NCI-H446 treated with DMSO at 0.1 percent for 48 hours (cell line): ENCODE measurements at regions not wholly inside any gene's neighbourhood (a gene's known extent, or its start where the extent isn't known, plus 50 kb on each side); places are given as distances from the start of the nearest gene placed in this dataset.
"Not testable (repeated sequence)": the region's sequence is repeated elsewhere in the genome, so short reads cannot be mapped to it uniquely, and the experiment has no call there.

Experiments
- DNase-seq: peaks from one replicate; lab custom pipeline; 2025; lab: John Stamatoyannopoulos, UW

DNA sequence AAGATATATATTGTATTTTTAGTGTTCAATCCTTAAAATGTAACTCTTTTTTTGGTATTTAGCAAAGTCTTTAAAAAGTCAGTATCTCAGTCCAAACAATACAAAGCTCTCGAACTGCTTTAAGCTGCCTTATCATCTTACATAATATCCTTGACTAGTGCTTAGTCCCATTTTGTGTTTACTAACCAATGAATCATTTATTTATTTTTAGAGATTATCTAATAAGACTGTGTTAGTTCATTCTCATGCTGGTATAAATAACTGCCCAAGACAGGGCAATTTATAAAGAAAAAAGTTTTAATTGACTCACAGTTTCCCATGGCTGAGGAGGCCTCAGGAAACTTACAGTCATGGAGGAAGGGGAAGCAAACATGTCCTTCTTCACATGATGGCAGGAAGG lies 248.3 kb upstream of the KYNU start:
- no peak for DNase-seq

DNA sequence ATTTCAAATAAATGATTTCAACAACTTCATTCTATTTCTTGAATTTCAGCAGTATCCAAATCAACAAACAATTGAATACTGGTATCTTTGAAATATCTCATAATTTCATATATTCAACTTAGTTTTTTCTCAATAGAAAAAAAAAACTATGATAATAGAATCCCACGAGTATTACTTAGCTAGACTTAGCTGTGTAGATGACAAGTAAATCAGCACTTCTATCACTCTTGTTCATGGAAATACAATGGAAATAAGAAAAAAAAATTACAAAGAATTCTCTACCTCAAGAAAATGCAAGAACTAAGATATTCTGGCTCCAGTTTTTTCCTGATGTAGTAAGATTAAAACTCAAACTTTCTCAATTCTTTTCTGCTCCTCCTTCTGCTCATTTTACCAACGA lies 256.2 kb upstream of the KYNU start:
- DNase-seq, result no peak

DNA sequence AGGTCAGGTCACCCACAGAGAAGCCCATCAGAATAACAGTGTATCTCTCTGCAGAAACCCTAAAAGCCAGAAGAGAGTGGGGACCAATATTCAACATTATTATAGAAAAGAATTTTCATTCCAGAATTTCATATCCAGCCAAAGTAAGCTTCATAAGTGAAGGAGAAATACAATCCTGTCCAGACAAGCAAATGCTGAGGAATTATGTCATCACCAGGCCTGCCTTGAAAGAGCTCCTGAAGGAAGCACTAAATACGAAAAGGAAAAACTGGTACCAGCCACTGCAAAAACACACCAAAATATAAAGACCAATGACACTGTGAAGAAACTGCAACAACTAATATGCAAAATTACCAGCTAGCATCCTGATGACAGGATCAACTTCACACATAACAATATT lies 260.0 kb upstream of the KYNU start:
- no peak for DNase-seq

DNA sequence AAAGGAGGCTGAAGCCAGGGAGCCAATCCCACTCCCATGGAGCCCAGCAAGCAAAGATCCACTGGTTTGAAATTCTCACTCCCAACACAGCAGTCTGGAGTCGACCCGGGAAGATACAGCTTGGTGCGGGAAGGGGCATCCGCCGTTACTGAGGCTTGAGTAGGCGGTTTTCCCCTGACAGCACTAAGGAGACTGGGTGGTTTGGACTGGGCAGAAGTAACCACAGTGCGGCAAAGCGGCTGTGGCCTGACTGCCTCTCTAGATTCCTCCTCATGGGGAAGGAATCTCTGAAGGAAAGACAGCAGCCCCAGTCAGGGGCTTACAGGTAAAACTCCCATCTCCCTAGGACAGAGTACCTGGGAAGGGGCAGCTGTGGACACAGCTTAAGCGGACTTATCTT lies 261.6 kb upstream of the KYNU start:
- DNase-seq, result no peak

DNA sequence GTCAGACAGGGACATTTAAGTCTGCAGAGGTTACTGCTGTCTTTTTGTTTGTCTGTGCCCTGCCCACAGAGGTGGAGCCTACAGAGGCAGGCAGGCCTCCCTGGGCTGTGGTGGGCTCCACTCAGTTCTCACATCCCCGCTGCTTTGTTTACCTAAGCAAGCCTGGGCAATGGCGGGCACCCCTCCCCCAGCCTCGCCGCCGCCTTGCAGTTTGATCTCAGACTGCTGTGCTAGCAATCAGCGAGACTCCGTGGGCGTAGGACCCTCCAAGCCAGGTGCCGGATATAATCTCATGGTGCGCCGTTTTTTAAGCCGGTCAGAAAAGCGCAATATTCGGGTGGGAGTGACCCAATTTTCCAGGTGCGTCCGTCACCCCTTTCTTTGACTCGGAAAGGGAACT lies 264.3 kb upstream of the KYNU start:
- DNase-seq, result not testable (repeated sequence)

DNA sequence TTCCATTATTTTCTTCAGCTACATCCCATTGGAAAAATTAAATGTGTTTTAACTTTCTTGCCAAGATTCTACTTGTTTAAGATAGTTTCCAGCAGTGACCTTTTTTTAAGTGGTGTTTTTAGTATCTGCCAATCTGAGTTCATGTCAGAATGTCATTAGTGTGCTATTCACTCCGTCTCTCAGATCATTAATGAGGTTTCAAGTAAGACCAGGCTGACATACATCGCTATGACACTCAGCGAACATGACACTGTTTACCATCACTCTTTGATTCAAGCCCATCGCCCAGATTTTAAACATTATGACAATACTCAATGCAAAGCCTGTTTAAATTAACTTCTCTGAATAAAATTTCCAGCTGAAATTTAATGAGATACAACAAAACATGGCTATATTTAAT lies 272.0 kb upstream of the KYNU start:
- DNase-seq, result no peak

DNA sequence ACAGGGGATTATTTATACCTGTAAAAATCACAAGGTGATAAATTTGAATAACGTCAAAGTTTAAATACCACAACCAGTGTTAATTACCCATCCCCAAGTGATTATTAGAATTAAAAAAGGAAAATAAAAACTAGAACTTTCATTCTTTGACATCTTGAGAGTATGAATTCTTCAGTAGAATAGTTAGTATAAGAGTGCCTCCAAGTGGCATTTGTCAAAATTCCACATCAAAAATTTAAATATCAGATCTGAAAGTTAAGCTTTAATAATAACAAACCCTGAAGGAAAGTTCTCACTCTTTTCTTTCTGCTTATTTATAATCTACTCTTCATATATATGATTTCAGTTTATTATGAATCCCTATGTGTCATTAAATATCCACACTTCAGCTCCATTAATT lies 273.7 kb upstream of the KYNU start:
- peak; percentile 31 for DNase-seq

DNA sequence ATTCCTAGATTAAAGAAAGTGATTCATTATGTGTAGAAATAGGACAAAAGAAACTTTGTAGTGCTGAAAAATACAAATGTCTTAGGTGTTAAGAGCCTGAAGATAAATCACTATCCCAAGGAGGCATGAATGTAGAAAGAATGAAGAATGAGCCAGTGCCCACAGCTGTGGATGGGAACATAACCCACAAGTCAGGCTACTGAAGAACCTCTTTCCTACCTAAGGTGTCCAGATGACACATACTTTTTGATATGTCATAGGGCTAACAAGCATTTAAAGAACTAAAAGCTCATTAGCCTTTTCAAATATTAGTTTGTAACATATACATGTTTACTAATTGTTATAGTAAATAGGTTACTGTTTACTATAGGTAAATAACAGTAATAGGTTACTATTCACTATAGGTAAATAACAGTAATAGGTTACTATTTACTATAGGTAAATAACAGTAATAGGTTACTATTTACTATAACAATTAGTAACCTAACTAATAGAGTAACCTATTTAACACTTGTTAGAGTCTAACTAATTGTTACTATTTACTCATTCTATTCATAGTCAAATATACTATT lies 275.0 kb upstream of the KYNU start:
- DNase-seq, result no peak

DNA sequence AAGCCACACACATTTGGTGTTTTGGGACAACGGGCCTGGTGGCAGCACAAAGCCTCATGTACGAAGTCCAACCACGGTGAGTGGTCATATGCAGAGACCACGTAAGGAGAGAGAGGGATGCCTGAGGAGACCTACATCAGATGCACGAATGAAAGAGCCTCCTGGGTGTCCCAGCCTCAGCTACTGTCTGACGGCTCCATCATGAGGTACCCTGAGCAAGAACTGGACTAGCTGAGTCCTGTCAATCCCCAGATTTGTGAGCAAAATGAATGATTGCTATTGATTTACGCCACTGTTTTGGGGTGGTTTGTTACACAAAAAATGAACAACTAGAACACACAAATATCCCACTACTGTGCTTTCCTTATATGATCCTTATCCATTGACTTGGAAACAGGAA lies 275.7 kb upstream of the KYNU start:
- no peak for DNase-seq

DNA sequence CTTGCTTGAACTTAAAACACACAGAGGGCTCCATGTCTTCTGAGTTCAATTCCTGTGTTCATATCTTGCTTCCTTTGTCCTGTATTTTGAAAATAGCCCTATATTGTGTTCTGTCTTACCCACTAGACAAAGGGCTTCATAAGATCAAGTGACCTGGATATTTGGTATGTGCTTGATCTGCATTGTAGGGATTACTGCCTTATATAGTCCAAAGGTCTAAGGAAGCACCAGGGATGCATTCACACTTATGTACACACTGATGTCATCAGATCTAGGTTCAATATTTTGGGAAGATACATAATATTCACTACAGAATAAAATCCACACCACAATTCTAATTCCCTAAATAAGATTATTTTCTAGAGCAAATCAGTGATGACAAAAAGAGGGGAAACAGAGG lies 278.0 kb upstream of the KYNU start:
- DNase-seq, result no peak

DNA sequence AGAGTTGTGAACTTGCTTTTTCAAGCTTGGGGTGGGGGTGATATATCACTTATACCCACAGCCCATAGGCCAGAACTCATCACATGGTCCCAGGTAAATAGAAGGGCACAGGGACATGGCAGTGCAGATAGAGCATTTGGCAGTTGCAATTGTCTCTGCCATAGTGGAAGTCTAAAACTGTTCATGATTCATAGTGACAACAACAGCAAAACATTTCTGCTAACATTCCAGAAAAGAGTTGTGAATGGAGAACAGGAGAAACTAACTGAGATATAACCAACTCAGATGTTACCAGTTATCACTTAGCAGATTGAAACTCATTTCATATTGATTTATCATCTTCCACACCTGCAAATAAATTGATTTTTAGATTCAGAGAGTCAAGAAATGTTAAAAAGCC lies 278.6 kb upstream of the KYNU start:
- DNase-seq, result no peak

DNA sequence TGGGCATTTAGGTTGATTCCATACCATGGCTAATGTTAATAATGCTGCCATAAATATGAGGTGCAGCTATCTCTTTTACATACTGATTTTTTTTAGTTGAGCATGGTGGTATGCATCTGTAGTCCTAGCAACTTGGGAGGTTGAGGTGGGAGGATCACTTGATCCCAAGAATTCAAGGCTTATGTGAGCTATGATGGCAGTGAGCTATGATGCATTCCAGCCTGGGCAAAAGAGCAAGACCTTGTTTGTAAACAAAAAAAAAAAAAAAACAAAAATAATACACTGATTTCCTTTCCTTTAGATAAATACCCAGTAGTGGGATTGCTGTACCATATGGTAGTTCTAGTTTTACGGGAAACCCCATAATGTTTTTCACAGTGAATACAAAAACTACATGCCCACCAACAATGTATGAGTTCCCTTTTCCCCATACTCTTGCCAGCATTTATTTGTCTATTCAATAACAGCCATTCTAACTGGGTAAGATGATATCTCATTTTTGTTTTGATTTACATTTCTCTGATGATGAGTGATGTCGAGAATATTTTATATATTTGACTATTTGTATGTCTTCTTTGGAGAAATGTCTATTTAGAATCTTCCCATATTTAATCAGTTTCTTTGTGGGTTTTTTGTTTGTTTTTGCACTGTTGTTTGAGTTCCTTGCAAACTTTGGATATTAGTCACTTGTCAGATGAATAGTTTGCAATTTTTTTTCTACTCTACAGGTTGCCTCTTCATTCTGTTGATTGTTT lies 281.0 kb upstream of the KYNU start:
- no peak for DNase-seq

DNA sequence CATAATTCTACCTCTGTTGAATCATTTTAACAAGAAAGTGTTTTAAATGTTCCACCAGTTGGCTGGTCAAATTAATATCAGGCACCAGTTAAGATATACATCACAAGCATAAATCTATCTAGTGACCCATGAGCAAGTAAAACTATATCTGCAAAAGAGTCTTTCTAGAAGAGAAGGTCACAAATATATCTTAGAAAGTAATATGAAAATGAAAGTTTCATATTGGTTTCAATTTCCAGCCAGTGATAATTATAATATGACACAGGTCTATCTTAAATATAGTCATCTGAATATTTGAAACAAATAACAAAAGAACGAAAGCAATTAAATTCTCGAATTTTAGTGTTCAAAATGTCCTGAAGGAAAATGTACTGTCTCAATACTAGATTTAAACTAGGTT lies 282.5 kb upstream of the KYNU start:
- DNase-seq, result no peak

DNA sequence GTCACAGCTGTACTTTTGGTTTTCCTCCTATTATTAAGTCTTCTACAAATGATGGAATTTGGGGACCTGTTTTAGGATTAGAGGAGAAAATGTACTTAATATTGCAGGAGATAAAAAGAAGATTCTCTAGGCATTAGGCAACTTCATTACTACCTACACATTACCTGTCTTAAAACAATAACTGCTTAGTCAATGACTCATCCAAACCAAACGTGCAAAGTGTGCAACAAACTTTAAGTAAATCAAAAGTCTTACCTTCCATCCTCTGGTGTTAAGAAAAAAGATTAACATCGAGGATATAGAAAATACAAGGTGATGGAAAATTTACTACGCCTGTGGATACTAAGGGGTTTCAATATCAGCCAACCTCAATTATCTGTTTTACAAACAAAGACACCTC lies 285.3 kb upstream of the KYNU start:
- no peak for DNase-seq

DNA sequence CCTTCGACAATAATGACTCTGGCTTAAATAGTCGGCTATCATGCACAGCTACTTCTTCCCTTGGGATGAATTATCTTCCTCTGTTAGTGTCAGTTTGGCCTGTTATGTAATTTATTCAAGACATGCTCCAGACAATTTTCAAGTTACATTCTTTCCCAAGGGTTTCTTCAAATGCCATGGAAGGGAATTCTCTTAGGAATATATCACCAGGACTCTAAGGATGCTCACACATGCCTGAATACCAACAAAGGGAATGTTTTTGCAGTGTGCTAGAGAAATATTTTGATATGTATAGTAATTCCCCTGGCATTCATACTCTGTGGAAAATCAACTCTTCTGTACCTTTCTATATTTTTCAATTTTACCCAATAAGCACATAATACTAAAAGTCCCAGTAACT lies 286.0 kb upstream of the KYNU start:
- DNase-seq, result no peak

DNA sequence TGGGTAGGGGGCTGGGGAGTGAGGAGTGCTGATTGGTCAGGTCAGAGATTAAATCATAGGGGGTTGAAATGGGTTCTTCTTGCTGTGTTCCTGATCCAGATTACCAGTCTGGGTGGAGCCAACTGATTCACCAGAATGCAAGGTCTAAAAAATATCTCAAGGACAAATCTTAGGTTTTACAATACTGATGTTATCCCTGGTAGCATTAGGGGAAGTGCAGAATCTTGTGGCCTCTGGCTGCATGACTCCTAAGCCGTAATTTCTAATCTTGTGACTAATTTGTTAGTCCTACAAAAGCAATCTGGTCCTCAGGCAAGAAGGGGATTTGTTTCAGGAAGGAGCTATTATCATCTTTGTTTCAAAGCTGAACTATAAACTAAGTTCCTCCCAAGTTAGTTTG lies 289.2 kb upstream of the KYNU start:
- no peak for DNase-seq

DNA sequence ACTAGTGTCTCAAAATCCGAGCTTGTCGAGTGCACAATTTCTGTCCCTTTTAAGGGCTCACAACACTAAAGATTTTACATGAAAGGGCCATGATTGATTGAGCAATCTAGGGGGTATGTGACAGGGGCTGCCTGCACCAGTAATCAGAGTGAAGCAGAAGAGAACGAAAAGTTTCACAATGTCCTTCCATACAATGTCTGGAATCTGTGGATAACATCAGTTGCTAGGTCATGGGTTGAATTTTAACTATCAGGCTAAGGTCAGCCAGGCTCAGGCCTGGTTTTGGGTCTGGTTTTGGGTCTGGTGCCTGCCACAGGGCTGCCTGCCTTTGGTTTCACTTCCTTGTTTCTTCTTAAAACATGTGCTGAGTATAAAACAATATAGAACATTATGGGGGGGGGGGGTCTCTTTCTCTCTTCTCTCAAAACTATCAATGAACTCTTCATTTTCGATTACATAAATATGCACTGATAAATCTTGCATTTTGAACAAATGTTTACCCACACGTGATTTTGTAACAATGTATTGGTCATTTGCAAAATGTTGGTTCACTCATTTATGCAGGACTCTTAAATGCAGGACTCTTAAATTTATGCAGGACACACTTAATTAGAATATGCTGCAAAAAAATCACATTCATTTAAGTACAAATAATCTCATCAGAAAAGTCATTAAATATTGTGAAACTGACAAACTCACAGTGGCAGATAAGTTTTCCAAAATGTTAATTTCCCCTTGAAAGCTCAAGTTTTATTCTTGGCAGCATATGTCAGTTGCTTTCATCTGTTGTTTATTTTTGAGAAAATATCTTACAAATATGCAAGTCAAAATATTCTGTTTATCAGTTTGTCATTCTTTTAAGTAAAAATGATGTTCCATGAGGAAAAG lies 290.5 kb upstream of the KYNU start:
- DNase-seq, result no peak

DNA sequence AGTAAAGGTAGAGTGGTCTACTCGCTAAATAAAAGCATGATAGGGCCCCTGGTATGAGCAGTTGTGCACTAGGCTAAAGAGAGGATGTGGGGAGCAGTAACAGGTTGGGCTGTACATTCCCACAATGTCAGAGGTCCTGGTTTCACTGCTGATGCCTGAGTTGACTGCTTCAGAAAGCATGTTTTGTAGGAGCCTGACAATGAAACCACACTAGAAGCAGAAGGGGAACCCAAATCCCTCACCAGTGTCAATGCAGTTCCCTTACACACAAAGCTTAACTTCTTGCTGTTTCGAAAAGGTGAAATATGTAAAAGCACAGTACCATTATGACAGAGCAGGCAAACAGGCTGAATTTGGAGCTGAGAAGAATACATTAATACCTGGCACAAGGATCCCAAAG lies 291.7 kb upstream of the KYNU start:
- no peak for DNase-seq

DNA sequence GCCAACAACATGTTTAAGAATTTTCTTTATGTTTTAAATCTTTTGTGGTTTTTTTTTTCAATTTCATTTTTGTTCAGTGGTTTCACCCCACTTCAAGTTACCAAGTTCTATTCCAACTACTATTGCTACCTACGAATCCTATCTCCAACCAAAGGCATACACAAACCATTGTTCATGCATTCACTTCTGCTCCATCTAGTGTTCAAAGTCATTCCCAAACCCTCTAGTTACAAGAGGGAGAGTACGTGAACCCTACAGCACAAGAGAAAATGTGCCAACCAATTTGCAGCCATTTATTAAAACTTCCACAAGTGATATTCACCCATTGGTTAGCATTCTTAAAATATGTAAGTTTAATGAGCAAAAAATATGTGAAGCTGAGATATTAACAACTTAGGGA lies 295.1 kb upstream of the KYNU start:
- no peak for DNase-seq

DNA sequence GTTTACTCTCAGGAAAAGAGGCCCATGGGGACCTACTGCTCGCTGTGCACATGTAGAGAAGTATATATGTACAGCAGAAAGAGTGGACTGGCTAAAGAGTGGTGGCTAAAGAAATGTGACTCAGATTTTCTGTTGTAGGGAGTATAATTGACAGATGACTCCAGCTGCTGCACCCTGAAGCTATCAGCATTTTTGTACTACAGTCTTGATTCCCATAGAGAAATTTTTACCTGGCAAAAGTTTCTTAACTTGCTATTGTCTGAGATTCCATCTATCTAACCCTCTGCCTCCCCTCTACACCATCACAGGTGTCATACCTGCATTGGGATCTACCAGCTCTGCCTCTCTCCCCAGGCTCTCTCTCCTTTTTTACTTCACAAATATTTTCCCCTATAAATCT lies 296.0 kb upstream of the KYNU start:
- DNase-seq, result no peak

DNA sequence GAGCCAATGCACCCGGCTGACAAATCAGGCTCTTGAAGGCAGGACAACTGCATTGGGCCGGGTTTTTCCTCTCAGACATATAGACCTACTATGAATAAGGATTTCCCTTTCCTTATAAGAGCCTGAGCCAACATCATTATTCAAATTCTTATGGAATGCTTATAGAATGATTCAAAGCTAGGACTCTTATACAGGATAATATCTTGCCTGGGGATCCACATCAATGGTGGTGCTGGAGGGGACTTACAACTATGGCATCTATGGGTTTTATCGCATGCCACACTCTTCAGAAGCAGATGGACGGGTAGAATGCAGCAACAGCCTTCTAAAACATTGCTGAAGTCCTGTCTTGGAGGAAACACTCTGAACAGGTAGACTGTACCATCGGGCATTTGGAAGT lies 296.8 kb upstream of the KYNU start:
- no peak for DNase-seq

DNA sequence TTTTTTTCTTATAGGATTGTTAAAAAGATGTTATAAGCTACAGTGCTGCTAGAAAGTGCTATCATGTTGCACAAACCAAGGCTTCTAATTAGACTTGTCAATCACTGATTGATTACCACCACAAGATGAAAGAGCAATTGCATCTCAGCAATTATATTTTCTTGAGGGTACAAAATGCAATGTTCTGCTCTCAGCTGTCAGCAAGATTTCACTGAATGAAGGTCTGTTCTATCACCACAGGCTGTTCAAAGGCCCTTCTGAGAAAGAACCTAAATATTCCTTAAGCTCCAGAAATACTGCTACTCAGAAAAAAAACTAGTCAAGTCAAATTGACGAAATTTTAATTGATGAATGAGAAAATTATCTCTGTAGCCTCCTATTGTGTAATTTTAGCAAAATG lies 301.9 kb upstream of the KYNU start:
- DNase-seq, result no peak

DNA sequence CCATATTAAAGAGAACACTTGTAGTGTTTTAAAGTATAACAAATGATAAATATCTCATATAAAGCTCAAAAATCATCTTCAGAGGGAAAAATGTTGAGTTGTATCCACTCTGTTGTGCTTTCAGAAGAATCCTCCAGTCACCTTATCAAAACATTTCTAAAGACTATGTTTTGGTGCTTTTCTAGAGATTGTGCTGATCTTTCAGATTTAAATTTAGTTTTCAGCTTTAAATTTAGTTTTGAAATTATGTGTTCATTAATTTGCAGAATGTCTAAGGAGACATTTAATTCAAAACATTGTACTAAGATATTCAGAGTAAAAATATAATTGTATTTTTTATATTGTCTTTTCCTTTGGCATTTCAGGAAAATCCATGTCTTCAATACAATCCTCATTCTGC lies 303.1 kb upstream of the KYNU start:
- no peak for DNase-seq
